H1 (cell line): ENCODE measurements at regions not wholly inside any gene's neighbourhood (a gene's known extent, or its start where the extent isn't known, plus 50 kb on each side); places are given as distances from the start of the nearest gene placed in this dataset.

Experiments
- SIN3A ChIP-seq, 2 experiments: IDR thresholded peaks in 1 of 2; conservative IDR thresholded peaks in 1 of 2; 2 replicates each; pipeline ENCODE4 v1.6.1; 2011 to 2012; ENCODE audit warnings: low read length in 2 of 2, improper control_type of control experiment in 1 of 2, low read depth in 1 of 2, mild to moderate bottlenecking in 1 of 2
- YY1 ChIP-seq: IDR thresholded peaks from 2 replicates; pipeline ENCODE4 v1.6.1; 2011; ENCODE audit warnings: low read depth, mild to moderate bottlenecking, low read length

GRCh38 chr6:26206868-26207801, 119.9 kb downstream of the HFE start (continued):
- TF ChIP-seq SIN3A (conservative IDR thresholded peaks at IDR 0.05 in 1 of 2, IDR thresholded peaks at IDR 0.05 in 1 of 2; ENCODE audit: low read depth in 1 of 2, low read length in 2 of 2) (no peak), YY1 (no peak)
